ENCODE measurements at regions not wholly inside any gene's neighbourhood (a gene's known extent, or its start where the extent isn't known, plus 50 kb on each side); places are given as distances from the start of the nearest gene placed in this dataset.

GRCh38 chr13:90511903-90512302, 835.6 kb upstream of the MIR17HG start:
- under 1% methylated on average over 2 of the region's 2 CpGs for WGBS (ENCODE audit: insufficient coverage, low coverage, missing lambda C conversion rate)
- Histone ChIP-seq H3K79me2 (ENCODE audit: control insufficient read depth, insufficient read depth, low read length) (no peaks in the 10 kb centered on the region), H4K20me1 (replicated peaks; ENCODE audit: control insufficient read depth, insufficient read depth, low read length) (no peaks in the 10 kb centered on the region), H2AFZ (ENCODE audit: low read depth, low read length) (no peak overlapping the region), H3K4me2 (ENCODE audit: insufficient read depth, low read length) (no peak overlapping the region), H3K9ac (ENCODE audit: insufficient read depth in 1 of 2, low read depth in 2 of 2, low read length in 2 of 2) (no peak overlapping the region), H3K9me1 (ENCODE audit: control insufficient read depth, insufficient read depth, low read length) (no peaks in the 10 kb centered on the region), H3K27ac (ENCODE audit: extremely low read depth, low read depth, low read length) (no peak overlapping the region), H3K36me3 (ENCODE audit: control insufficient read depth, insufficient read depth, low read length) (no peaks in the 10 kb centered on the region), H3K27me3 (ENCODE audit: control insufficient read depth in 2 of 2, insufficient read depth in 2 of 2, low read length in 2 of 2) (no peaks in the 10 kb centered on the region), H3K9me3 (replicated peaks; ENCODE audit: control insufficient read depth, insufficient read depth, low read depth, low read length) (0 out of 2 replicates have a peak, but pooled peaks cover 3% of the 10 kb centered on the region), H3K4me1 (replicated peaks in 1 of 2; ENCODE audit: control insufficient read depth in 2 of 2, insufficient read depth in 2 of 2, low read length in 2 of 2) (no peaks in the 10 kb centered on the region), H3K4me3 (no peak overlapping the region)
- intact Hi-C loops (cut with micrococcal nuclease): no loop called here
- CTCF ChIA-PET (ENCODE audit: low intra/inter-chr PET ratio): no interaction called here
- FAIRE-seq: no peak
- ATAC-seq: no peak
- POLR2A ChIA-PET: interaction anchor here (0.6 to 0.8 kb wide), 2 partner anchors 16 to 58 kb away, joined by 3 to 4 read pairs; no protein-coding TSS in a partner anchor
- no peak for DNase-seq (ENCODE audit: extremely low read depth in 1 of 4, low spot score in 3 of 4)
- BruUV-seq (replicated peaks): no TSS peak
- in situ Hi-C loops (cut with MboI): no loop called here
- no peak for TF ChIP-seq ZNF165 (CRISPR knock-in tag; IDR thresholded peaks at IDR 0.05; ENCODE audit: borderline replicate concordance)
- no peak for TF ChIP-seq ZNF592 (IDR thresholded peaks at IDR 0.05)
- no peak for TF ChIP-seq RHOXF2B (CRISPR knock-in tag; conservative IDR thresholded peaks at IDR 0.05)
- TF ChIP-seq ZNF77 (CRISPR knock-in tag; IDR thresholded peaks at IDR 0.05): no peak
- no peak for TF ChIP-seq CXXC5 (CRISPR knock-in tag; IDR thresholded peaks at IDR 0.05)
- no peak for TF ChIP-seq MAZ (CRISPR knock-in tag; conservative IDR thresholded peaks at IDR 0.05 in 1 of 2, IDR thresholded peaks at IDR 0.05 in 1 of 2)
- no peak for TF ChIP-seq SMAD1 (IDR thresholded peaks at IDR 0.05; ENCODE audit: low read depth, low read length, partially characterized antibody)
- TF ChIP-seq NFE2L1 (tag; IDR thresholded peaks at IDR 0.05; ENCODE audit: borderline replicate concordance, low read depth): peak; percentile 77
- TF ChIP-seq NFIC (IDR thresholded peaks at IDR 0.05): no peak

All from K562 (cell line).